SK-N-SH treated with all-trans-retinoic acid at 6 μM for 48 hours (cell line): ENCODE measurements at regions not wholly inside any gene's neighbourhood (a gene's known extent, or its start where the extent isn't known, plus 50 kb on each side); places are given as distances from the start of the nearest gene placed in this dataset.

Experiments
- ATAC-seq: fragments of 200-7000 bp; cut with Tn5 transposase; 3 replicates; pipeline ENCODE4 v1.9.1; 2020; ENCODE audit warnings: mild to moderate bottlenecking, moderate library complexity
- ARNTL ChIP-seq: fragments of 450-650 bp; formaldehyde crosslinking; IDR thresholded peaks from 2 replicates; pipeline ENCODE4 v1.5.0; 2020; ENCODE audit warnings: low read depth, mild to moderate bottlenecking, moderate library complexity, borderline replicate concordance
- BACH2 ChIP-seq: fragments of 250-450 bp; sonication (Bioruptor Pico); IDR thresholded peaks from 2 replicates; pipeline ENCODE4 v1.9.0; 2021; ENCODE audit warnings: mild to moderate bottlenecking, borderline replicate concordance
- CSDC2 ChIP-seq: fragments of 250-450 bp; sonication (Bioruptor Pico); IDR thresholded peaks from 2 replicates; pipeline ENCODE4 v1.5.0; 2020; ENCODE audit warnings: mild to moderate bottlenecking, moderate library complexity
- ESRRG ChIP-seq: fragments of 250-450 bp; sonication (Bioruptor Pico); IDR thresholded peaks from 2 replicates; pipeline ENCODE4 v1.6.1; 2021; ENCODE audit warnings: mild to moderate bottlenecking
- GLIS3 ChIP-seq: fragments of 250-450 bp; sonication (Bioruptor Pico); IDR thresholded peaks from 2 replicates; pipeline ENCODE4 v1.5.0; 2020; ENCODE audit warnings: mild to moderate bottlenecking, moderate library complexity
- ISL1 ChIP-seq: fragments of 250-450 bp; sonication (Bioruptor Pico); IDR thresholded peaks from 2 replicates; pipeline ENCODE4 v2.1.2; 2022; ENCODE audit warnings: mild to moderate bottlenecking, moderate library complexity
- RARB ChIP-seq: fragments of 250-450 bp; sonication (Bioruptor Pico); IDR thresholded peaks from 2 replicates; pipeline ENCODE4 v1.8.0; 2021; ENCODE audit warnings: mild to moderate bottlenecking, moderate library complexity
- SNAI2 ChIP-seq: fragments of 250-450 bp; sonication (Bioruptor Pico); IDR thresholded peaks from 2 replicates; pipeline ENCODE4 v1.5.0; 2020; ENCODE audit warnings: mild to moderate bottlenecking, moderate library complexity
- TCF4 ChIP-seq: fragments of 250-450 bp; sonication (Bioruptor Pico); IDR thresholded peaks from 2 replicates; pipeline ENCODE4 v1.8.0; 2021; ENCODE audit warnings: mild to moderate bottlenecking, moderate library complexity, borderline replicate concordance
- TOX ChIP-seq: fragments of 250-450 bp; sonication (Bioruptor Pico); IDR thresholded peaks from 2 replicates; pipeline ENCODE4 v1.8.0; 2021; ENCODE audit warnings: mild to moderate bottlenecking, moderate library complexity, borderline replicate concordance
- ZC3H10 ChIP-seq: fragments of 250-450 bp; sonication (Bioruptor Pico); IDR thresholded peaks from 2 replicates; pipeline ENCODE4 v1.5.1; 2021; ENCODE audit warnings: mild to moderate bottlenecking, moderate library complexity
- ZFP3 ChIP-seq: fragments of 250-450 bp; sonication (Bioruptor Pico); IDR thresholded peaks from 2 replicates; pipeline ENCODE4 v1.5.0; 2020; ENCODE audit warnings: mild to moderate bottlenecking, moderate library complexity
- ZNF565 ChIP-seq: fragments of 450-650 bp; formaldehyde crosslinking; conservative IDR thresholded peaks from 2 replicates; pipeline ENCODE4 v1.5.0; 2020; ENCODE audit warnings: low read depth, mild to moderate bottlenecking, moderate library complexity
- ZNF70 ChIP-seq: fragments of 450-650 bp; formaldehyde crosslinking; IDR thresholded peaks from 2 replicates; pipeline ENCODE4 v1.5.0; 2020; ENCODE audit warnings: mild to moderate bottlenecking, moderate library complexity
- ZNF8 ChIP-seq: fragments of 450-650 bp; formaldehyde crosslinking; IDR thresholded peaks from 2 replicates; pipeline ENCODE4 v1.5.0; 2020; ENCODE audit warnings: mild to moderate bottlenecking, moderate library complexity
- TF ChIP-seq, protein P1 (sequence below): fragments of 250-450 bp; sonication (Bioruptor Pico); IDR thresholded peaks from 2 replicates; pipeline ENCODE4 v1.5.1; 2020; ENCODE audit warnings: low read depth, mild to moderate bottlenecking, moderate library complexity
- TF ChIP-seq, protein P2 (sequence below): fragments of 250-450 bp; sonication (Bioruptor Pico); IDR thresholded peaks from 2 replicates; pipeline ENCODE4 v1.5.1; 2021; ENCODE audit warnings: mild to moderate bottlenecking, moderate library complexity
- TF ChIP-seq, protein P3 (sequence below): fragments of 250-450 bp; sonication (Bioruptor Pico); IDR thresholded peaks from 2 replicates; pipeline ENCODE4 v1.5.0; 2020; ENCODE audit warnings: mild to moderate bottlenecking, moderate library complexity
- TF ChIP-seq, protein P4 (sequence below): fragments of 250-450 bp; sonication (Bioruptor Pico); IDR thresholded peaks from 2 replicates; pipeline ENCODE4 v1.8.0; 2021; ENCODE audit warnings: low read depth, mild to moderate bottlenecking, moderate library complexity, borderline replicate concordance
- TF ChIP-seq, protein P5 (sequence below): fragments of 250-450 bp; sonication (Bioruptor Pico); IDR thresholded peaks from 2 replicates; pipeline ENCODE4 v1.8.0; 2020; ENCODE audit warnings: mild to moderate bottlenecking, moderate library complexity, borderline replicate concordance

DNA sequence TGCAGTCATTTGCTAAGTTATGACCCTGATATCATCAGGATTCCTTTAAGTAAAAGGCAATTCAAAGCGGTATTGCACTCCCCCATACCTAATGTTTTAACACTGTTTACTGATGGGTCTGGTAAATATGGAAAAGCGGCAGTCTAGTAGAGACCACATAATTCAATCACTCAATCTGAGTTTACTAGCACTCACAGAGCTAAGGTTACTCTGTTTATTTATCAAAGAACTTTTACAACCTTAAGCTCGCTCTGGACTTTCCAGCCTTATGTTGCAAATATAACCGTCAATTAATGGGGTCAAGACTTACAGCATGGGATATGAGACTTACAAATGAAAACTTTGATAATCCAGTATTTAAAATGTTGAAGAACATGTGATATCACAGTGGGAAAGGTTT lies 124.5 kb upstream of the ZCCHC13 start:
- TF ChIP-seq, protein P1, sequence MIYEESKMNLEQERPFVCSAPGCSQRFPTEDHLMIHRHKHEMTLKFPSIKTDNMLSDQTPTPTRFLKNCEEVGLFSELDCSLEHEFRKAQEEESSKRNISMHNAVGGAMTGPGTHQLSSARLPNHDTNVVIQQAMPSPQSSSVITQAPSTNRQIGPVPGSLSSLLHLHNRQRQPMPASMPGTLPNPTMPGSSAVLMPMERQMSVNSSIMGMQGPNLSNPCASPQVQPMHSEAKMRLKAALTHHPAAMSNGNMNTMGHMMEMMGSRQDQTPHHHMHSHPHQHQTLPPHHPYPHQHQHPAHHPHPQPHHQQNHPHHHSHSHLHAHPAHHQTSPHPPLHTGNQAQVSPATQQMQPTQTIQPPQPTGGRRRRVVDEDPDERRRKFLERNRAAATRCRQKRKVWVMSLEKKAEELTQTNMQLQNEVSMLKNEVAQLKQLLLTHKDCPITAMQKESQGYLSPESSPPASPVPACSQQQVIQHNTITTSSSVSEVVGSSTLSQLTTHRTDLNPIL (CRISPR knock-in tag): no peak
- TF ChIP-seq, protein P2, sequence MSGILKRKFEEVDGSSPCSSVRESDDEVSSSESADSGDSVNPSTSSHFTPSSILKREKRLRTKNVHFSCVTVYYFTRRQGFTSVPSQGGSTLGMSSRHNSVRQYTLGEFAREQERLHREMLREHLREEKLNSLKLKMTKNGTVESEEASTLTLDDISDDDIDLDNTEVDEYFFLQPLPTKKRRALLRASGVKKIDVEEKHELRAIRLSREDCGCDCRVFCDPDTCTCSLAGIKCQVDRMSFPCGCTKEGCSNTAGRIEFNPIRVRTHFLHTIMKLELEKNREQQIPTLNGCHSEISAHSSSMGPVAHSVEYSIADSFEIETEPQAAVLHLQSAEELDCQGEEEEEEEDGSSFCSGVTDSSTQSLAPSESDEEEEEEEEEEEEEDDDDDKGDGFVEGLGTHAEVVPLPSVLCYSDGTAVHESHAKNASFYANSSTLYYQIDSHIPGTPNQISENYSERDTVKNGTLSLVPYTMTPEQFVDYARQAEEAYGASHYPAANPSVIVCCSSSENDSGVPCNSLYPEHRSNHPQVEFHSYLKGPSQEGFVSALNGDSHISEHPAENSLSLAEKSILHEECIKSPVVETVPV (CRISPR knock-in tag): no peak
- no peak for TF ChIP-seq ISL1 (CRISPR knock-in tag)
- no peak for TF ChIP-seq RARB
- no peak for TF ChIP-seq CSDC2 (CRISPR knock-in tag)
- TF ChIP-seq ZFP3 (CRISPR knock-in tag): no peak
- TF ChIP-seq ESRRG: no peak
- TF ChIP-seq, protein P3, sequence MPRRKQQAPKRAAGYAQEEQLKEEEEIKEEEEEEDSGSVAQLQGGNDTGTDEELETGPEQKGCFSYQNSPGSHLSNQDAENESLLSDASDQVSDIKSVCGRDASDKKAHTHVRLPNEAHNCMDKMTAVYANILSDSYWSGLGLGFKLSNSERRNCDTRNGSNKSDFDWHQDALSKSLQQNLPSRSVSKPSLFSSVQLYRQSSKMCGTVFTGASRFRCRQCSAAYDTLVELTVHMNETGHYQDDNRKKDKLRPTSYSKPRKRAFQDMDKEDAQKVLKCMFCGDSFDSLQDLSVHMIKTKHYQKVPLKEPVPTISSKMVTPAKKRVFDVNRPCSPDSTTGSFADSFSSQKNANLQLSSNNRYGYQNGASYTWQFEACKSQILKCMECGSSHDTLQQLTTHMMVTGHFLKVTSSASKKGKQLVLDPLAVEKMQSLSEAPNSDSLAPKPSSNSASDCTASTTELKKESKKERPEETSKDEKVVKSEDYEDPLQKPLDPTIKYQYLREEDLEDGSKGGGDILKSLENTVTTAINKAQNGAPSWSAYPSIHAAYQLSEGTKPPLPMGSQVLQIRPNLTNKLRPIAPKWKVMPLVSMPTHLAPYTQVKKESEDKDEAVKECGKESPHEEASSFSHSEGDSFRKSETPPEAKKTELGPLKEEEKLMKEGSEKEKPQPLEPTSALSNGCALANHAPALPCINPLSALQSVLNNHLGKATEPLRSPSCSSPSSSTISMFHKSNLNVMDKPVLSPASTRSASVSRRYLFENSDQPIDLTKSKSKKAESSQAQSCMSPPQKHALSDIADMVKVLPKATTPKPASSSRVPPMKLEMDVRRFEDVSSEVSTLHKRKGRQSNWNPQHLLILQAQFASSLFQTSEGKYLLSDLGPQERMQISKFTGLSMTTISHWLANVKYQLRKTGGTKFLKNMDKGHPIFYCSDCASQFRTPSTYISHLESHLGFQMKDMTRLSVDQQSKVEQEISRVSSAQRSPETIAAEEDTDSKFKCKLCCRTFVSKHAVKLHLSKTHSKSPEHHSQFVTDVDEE: no peak
- TF ChIP-seq, protein P4, sequence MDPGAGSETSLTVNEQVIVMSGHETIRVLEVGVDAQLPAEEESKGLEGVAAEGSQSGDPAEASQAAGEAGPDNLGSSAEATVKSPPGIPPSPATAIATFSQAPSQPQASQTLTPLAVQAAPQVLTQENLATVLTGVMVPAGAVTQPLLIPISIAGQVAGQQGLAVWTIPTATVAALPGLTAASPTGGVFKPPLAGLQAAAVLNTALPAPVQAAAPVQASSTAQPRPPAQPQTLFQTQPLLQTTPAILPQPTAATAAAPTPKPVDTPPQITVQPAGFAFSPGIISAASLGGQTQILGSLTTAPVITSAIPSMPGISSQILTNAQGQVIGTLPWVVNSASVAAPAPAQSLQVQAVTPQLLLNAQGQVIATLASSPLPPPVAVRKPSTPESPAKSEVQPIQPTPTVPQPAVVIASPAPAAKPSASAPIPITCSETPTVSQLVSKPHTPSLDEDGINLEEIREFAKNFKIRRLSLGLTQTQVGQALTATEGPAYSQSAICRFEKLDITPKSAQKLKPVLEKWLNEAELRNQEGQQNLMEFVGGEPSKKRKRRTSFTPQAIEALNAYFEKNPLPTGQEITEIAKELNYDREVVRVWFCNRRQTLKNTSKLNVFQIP: no peak
- no peak for TF ChIP-seq TOX (CRISPR knock-in tag)
- TF ChIP-seq TCF4 (CRISPR knock-in tag): no peak
- ATAC-seq: no peak

DNA sequence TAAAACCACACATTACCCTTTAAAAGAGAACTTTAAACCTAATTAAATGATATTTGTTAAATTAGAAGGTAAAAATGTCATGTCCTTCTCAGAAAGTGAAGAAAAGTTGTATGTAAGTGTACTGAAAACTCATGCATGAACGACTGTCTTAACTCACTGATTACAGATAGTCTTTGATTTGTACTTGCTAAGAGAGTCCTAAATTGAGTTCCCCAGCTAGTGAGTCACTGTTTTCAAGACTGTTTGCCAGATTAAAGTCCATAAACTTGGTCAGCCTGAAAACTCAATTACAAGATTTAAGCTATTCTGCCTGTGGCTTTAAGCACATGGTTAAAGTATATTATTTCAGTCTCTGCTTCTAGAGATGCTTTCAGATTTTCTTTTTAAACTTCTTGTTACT lies 124.9 kb upstream of the ZCCHC13 start:
- TF ChIP-seq CSDC2 (CRISPR knock-in tag) (no peak), ISL1 (CRISPR knock-in tag) (peak; percentile 39; the same call in 1 of the 2 replicates)
- ATAC-seq: peak; percentile 63

DNA sequence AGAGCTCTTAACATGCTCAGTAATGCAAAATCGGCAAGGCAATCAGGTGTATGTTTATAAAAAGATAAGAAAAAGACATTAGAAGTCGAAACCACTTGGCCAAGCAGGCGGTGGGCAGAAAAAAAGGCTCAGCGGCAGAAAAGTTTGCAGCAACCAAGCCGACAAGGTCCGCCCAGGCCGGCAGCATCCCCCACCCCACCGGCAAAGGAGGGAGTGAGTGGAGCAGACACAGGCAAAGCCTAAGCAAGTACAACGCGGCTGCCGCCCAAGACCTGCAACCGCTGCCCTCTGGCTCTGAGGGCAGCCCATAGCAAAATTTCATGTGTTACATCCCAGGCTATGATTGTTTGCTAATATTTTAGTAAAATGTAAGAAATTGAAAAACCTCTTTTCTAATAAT lies 125.4 kb upstream of the ZCCHC13 start:
- no peak; the same call in 2 of the 3 replicates for ATAC-seq
- TF ChIP-seq, protein P2 (CRISPR knock-in tag): no peak
- TF ChIP-seq, protein P5, sequence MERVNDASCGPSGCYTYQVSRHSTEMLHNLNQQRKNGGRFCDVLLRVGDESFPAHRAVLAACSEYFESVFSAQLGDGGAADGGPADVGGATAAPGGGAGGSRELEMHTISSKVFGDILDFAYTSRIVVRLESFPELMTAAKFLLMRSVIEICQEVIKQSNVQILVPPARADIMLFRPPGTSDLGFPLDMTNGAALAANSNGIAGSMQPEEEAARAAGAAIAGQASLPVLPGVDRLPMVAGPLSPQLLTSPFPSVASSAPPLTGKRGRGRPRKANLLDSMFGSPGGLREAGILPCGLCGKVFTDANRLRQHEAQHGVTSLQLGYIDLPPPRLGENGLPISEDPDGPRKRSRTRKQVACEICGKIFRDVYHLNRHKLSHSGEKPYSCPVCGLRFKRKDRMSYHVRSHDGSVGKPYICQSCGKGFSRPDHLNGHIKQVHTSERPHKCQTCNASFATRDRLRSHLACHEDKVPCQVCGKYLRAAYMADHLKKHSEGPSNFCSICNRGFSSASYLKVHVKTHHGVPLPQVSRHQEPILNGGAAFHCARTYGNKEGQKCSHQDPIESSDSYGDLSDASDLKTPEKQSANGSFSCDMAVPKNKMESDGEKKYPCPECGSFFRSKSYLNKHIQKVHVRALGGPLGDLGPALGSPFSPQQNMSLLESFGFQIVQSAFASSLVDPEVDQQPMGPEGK (CRISPR knock-in tag): no peak
- TF ChIP-seq, protein P3: no peak
- TF ChIP-seq RARB: no peak
- no peak for TF ChIP-seq GLIS3 (CRISPR knock-in tag)
- TF ChIP-seq ZC3H10 (CRISPR knock-in tag): no peak
- TF ChIP-seq ZNF565: no peak
- no peak for TF ChIP-seq BACH2 (CRISPR knock-in tag)
- no peak for TF ChIP-seq ZNF8 (CRISPR knock-in tag)
- TF ChIP-seq, protein P4: no peak
- no peak for TF ChIP-seq ARNTL (CRISPR knock-in tag)
- no peak for TF ChIP-seq SNAI2
- TF ChIP-seq CSDC2 (CRISPR knock-in tag): no peak
- no peak for TF ChIP-seq ZNF70 (CRISPR knock-in tag)
- TF ChIP-seq, all 23 proteins: peak for 0
